Sigmoid colon (tissue), 4 donors: ENCODE measurements at regions not wholly inside any gene's neighbourhood (a gene's known extent, or its start where the extent isn't known, plus 50 kb on each side); places are given as distances from the start of the nearest gene placed in this dataset.

Source experiments
- CTCF ChIP-seq, 4 experiments: fragments of 450-650 bp in 3 of 4; fragments of 200-600 bp in 1 of 4; IDR thresholded peaks; one replicate each; pipeline ENCODE4 v1.5.1; 2016 to 2019; ENCODE audit warnings: antibody characterized with exemption in 4 of 4, mild to moderate bottlenecking in 3 of 4, moderate library complexity in 2 of 4
- EP300 ChIP-seq, 4 donors: sonication (generic); formaldehyde crosslinking; IDR thresholded peaks; one replicate each; pipeline ENCODE4 v1.6.1; 2017; ENCODE audit warnings: antibody characterized with exemption in 4 of 4
- POLR2AphosphoS5 ChIP-seq, 4 donors: sonication (generic); formaldehyde crosslinking; IDR thresholded peaks; one replicate each; pipeline ENCODE4 v1.6.1; 2017; ENCODE audit warnings: antibody characterized with exemption in 4 of 4

- TF ChIP-seq CTCF (IDR thresholded peaks at IDR 0.05) (no peak), POLR2AphosphoS5 (IDR thresholded peaks at IDR 0.05) (no peak), EP300 (IDR thresholded peaks at IDR 0.05) (no peak)
Observed at GRCh38 chr20:60759651-60760050, 492.4 kb upstream of the CDH4 start.
